GM12864 (cell line): ENCODE measurements at regions not wholly inside any gene's neighbourhood (a gene's known extent, or its start where the extent isn't known, plus 50 kb on each side); places are given as distances from the start of the nearest gene placed in this dataset.

Experiments used
- DNase-seq: peaks from one replicate; pipeline ENCODE4 v3.0.0-alpha.2; 2011; ENCODE audit warnings: low read depth
- H3K4me3 ChIP-seq: 2 replicates; pipeline ENCODE4 v1.5.1; 2011; ENCODE audit warnings: mild to moderate bottlenecking, low read depth, low read length, control low read depth
- CTCF ChIP-seq: IDR thresholded peaks from 2 replicates; pipeline ENCODE4 v1.5.1; 2011; ENCODE audit warnings: low read depth, mild to moderate bottlenecking, moderate library complexity, low read length, control low read depth, inconsistent platforms; ENCODE audit errors: missing control alignments

GRCh38 chrX:9338986-9339385 is 125.9 kb upstream of the TBL1X start:
- no peak overlapping the region for H3K4me3 ChIP-seq
- no peak for DNase-seq
- no peak for TF ChIP-seq CTCF

- DNase-seq = no peak
- TF ChIP-seq CTCF = no peak
- H3K4me3 ChIP-seq = no peak overlapping the region
Observed at GRCh38 chrX:9339603-9340491, 125.0 kb upstream of the TBL1X start.

- TF ChIP-seq CTCF = no peak
- H3K4me3 ChIP-seq = no peak overlapping the region; the same call in 1 of the 2 replicates
- DNase-seq = no peak
Observed at GRCh38 chrX:9340598-9341290, 124.1 kb upstream of the TBL1X start.

- no peak overlapping the region; the same call in 1 of the 2 replicates for H3K4me3 ChIP-seq
- no peak for TF ChIP-seq CTCF
- no peak for DNase-seq
Observed at GRCh38 chrX:9341291-9342201, 123.3 kb upstream of the TBL1X start.

- no peak for DNase-seq
- H3K4me3 ChIP-seq = no peak overlapping the region
- TF ChIP-seq CTCF = no peak
Observed at GRCh38 chrX:9342561-9343051, 122.3 kb upstream of the TBL1X start.

GRCh38 chrX:9343971-9344370 is 120.9 kb upstream of the TBL1X start:
- no peak overlapping the region for H3K4me3 ChIP-seq
- no peak for TF ChIP-seq CTCF
- no peak for DNase-seq
